Cardiac septum (tissue), 1 donor: ENCODE measurements at regions not wholly inside any gene's neighbourhood (a gene's known extent, or its start where the extent isn't known, plus 50 kb on each side); places are given as distances from the start of the nearest gene placed in this dataset.
"Not testable (repeated sequence)": the region's sequence is repeated elsewhere in the genome, so short reads cannot be mapped to it uniquely, and the experiment has no call there.

ENCODE experiments used
- DNase-seq: peaks from one replicate; pipeline ENCODE4 v3.0.0-alpha.2; 2020; ENCODE audit warnings: low spot score
- intact Hi-C: fragments of 100-400 bp; cut with DNase I; formaldehyde crosslinking; loops from one replicate; pipeline ENCODE4 v1.14.0; 2022
- donor health status: DM: no; HTN: no; CAD: no.

GRCh38 chr16:88196471-88197400, 186.0 kb upstream of the ZNF469 start:
- intact Hi-C loops: loop anchor here (10.0 kb wide), 1 partner anchor 108 kb away; no protein-coding TSS in a partner anchor
- no peak for DNase-seq

- DNase-seq: peak; percentile 72
- intact Hi-C loops: loop anchor here (10.0 kb wide), 1 partner anchor 107 kb away; no protein-coding TSS in a partner anchor
These were observed 185.0 kb upstream of the ZNF469 start for GRCh38 chr16:88197481-88198456.

GRCh38 chr16:88198457-88199295, 184.1 kb upstream of the ZNF469 start:
- DNase-seq: not testable (repeated sequence)
- intact Hi-C loops: loop anchor here (10.0 kb wide), 1 partner anchor 106 kb away; no protein-coding TSS in a partner anchor

- intact Hi-C loops: loop anchor here (10.0 kb wide), 1 partner anchor 105 kb away; no protein-coding TSS in a partner anchor
These were observed 183.2 kb upstream of the ZNF469 start for GRCh38 chr16:88199296-88200153.

GRCh38 chr16:88200154-88200895, 182.4 kb upstream of the ZNF469 start:
- DNase-seq, intact Hi-C loops: not testable (repeated sequence)

More at GRCh38 chr16:88199296-88200153, 183.2 kb upstream of the ZNF469 start:
- not testable (repeated sequence) for DNase-seq

GRCh38 chr16:88200896-88201185, 181.9 kb upstream of the ZNF469 start:
- intact Hi-C loops: no loop called here
- no peak for DNase-seq

GRCh38 chr16:88201611-88202010, 181.1 kb upstream of the ZNF469 start:
- DNase-seq, intact Hi-C loops: not testable (repeated sequence)

GRCh38 chr16:88202207-88202745, 180.5 kb upstream of the ZNF469 start:
- intact Hi-C loops: no loop called here
- DNase-seq: no peak

GRCh38 chr16:88202856-88203681, 179.7 kb upstream of the ZNF469 start:
- intact Hi-C loops: not testable (repeated sequence)
- peak; percentile 60 for DNase-seq

- DNase-seq: peak; percentile 41
- intact Hi-C loops: not testable (repeated sequence)
These were observed 178.3 kb upstream of the ZNF469 start for GRCh38 chr16:88204131-88205110.

GRCh38 chr16:88205482-88205881, 177.3 kb upstream of the ZNF469 start:
- intact Hi-C loops, DNase-seq: not testable (repeated sequence)

GRCh38 chr16:88206006-88206405, 176.8 kb upstream of the ZNF469 start:
- intact Hi-C loops: not testable (repeated sequence)

GRCh38 chr16:88206516-88206915, 176.2 kb upstream of the ZNF469 start:
- intact Hi-C loops: not testable (repeated sequence)
- peak; percentile 60 for DNase-seq

More at GRCh38 chr16:88206006-88206405, 176.8 kb upstream of the ZNF469 start:
- DNase-seq: not testable (repeated sequence)

- intact Hi-C loops: no loop called here
- peak; percentile 22 for DNase-seq
These were observed 174.6 kb upstream of the ZNF469 start for GRCh38 chr16:88208112-88208511.

- DNase-seq, intact Hi-C loops: not testable (repeated sequence)
These were observed 174.0 kb upstream of the ZNF469 start for GRCh38 chr16:88208776-88209175.
